Limb (tissue), 2 donors: ENCODE measurements at regions not wholly inside any gene's neighbourhood (a gene's known extent, or its start where the extent isn't known, plus 50 kb on each side); places are given as distances from the start of the nearest gene placed in this dataset.

Source experiments
- DNase-seq, 2 donors: peaks; one replicate each; pipeline ENCODE4 v3.0.0-alpha.2; 2016; ENCODE audit errors: extremely low spot score in 2 of 2

DNA sequence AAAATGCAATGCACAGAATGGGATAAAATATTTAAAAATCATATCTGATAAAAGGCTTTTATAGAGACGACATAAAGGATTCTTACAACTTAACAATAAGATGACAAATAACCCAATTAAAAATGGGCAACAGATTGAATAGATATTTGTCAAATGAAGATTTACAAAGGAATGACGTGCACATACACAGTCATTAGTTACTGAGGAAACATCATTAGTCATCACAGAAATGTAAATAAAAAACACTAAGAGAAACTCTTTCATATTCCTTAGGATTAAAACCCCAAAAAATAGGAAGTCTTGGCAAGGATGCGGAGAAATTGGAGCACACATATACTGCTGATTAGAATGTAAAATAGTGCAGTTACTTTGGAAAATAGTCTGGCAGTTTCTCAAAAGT is 1886.0 kb upstream of the CDH6 start:
- no peak for DNase-seq

DNA sequence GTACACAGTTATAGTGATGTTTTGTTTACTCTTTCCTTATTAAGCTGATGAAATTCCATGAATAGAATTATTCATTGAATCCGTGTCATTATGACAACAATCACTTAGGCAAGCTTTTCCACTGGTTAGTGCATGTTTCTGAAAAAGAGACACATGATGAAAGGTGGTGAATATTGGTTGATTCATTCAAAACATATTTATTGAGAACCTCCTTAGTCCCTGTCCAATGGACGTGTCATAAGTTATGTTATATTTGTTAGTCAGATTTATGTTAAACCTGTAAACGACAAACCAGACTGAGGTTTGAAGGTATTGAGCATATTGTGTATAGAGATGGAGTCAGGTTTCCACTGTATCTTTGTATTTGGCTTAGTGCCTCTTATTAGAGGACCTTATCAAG is 1888.9 kb upstream of the CDH6 start:
- DNase-seq: no peak

DNA sequence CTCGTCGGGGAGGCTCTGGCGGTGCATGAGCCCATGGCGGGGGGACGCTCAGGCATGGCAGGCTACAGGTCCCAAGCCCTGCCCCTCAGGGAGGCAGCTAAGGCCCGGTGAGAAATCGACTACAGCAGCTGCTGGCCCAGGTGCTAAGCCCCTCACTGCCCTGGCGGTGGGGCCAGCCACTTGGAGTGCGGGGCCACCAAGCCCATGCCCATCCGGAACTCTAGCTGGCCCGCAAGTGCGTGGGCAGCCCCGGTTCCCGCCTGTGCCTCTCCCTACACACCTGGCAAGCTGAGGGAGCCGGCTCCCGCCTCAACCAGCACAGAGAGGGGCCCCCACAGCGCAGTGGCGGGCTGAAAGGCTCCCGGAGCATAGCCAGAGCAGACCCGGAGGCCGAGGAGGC is 1896.9 kb upstream of the CDH6 start:
- no peak for DNase-seq

DNA sequence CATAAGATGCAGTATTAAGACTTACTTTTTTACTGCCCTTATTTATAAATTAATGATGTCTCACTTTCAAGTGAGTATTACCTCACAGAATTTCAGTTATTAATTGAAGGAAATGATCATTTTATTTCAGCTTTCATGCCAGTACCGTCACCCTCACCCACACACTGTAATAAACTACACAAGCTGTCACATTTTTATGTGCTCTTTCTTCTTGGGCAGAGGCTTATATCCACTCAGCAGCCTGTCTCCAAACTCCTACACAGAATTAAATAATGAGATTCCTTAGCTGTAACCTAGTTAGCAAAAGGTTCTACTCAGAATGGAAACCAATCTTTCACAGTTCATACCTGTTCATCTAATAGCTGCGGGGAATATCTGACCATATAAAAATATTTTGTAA is 1915.8 kb upstream of the CDH6 start:
- DNase-seq: no peak

DNA sequence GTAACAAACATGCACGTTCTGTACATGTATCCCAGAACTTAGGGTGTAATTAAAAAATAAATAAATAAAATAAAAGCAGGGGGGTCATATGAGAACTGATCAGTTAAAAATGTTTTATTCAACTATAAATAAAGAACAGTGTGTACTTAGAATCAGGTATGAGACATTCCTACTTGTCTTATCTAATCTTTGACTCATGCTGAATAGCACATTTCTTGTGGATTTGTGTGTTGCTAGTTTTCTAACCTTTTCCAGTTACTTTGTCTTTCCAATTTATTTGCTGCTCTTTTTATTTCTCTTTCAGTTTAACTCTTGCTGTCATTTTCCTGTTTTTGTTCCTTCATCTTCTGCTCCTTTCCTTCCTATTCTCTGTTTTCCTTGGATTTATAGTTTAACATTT is 1917.1 kb upstream of the CDH6 start:
- DNase-seq: no peak

DNA sequence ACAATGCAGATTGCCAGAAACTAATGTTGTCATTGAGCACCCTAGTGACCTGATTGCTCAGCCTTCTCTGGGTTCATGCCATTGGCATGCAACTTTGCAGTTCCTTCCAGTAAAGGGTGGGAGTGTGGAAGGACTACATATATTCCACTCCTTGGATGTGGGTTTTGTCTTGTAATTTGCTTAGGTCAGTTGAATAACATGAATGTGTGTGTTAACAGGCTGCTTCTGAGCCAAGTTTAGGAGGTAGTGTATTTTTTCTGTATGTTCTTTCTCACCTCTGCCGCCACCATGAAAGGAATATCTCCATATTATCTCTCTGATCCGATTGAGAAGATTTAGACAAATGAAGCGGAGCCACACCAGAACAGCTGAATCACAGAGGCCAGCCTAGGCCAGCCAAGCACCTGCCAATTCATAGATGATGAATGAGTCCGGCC is 1929.6 kb upstream of the CDH6 start:
- peak in 1 of 2 donors; percentile 4 for DNase-seq

DNA sequence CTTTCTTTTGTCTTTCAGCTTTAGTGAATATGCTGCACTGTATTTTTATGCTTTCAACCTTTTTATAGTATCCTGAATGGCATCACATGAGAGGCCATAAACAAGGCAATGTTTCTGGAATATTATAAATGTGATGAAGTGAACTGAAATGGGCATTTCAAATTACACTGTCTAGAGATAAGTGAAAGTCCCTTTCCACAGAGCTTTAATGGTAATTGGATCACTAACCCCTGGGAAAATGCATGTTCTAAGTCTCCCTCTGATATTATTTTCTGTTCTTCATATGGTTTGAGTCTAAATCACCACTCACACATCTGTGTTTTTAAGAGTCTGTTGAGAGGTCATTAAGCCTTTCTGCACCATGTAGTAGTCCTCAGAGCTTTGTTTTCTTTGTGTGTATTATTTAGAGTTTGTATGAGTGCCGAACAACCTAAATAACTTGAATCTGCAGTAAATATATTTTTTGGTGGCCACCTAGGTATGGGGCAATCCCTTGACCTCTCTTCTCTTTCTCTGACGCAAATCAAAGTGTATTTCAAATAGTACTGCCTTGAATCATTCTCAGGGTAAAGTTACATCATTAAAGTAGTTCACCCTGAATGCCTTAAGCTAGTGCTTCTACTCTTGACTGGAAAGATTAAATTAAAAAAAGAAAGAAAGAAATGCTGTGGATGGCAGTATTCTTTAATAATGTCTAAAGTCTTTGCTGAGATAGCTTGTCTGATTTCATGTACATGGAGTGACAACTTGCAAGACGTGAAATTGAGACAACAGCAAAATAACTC is 1931.0 kb upstream of the CDH6 start:
- DNase-seq: no peak

- DNase-seq: no peak
Measured at GRCh38 chr5:29261213-29261612, 1932.3 kb upstream of the CDH6 start.

GRCh38 chr5:29252390-29252789 is 1941.1 kb upstream of the CDH6 start:
- no peak for DNase-seq

GRCh38 chr5:29247346-29248028 is 1946.0 kb upstream of the CDH6 start:
- no peak for DNase-seq

DNA sequence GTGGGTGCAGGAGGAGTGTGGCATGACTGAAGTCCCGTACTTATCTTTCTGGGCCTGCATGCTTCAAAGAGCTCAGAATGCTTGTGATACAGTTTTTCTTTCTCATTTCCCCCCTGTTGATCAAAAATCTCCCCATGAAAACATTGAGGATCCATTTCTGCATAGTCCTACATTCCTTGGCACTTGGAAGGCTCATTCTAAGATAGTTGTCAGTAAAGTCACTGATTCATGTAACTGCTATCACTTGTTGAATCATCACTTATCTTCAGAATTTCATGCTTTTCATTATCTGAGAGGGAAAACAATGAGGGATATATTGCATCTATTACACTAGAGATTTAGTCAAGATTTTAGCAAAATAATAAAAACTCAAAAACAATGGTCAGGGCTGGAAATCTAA is 1953.1 kb upstream of the CDH6 start:
- no peak for DNase-seq

- DNase-seq: no peak
Measured at GRCh38 chr5:29239606-29240005, 1953.9 kb upstream of the CDH6 start.

DNA sequence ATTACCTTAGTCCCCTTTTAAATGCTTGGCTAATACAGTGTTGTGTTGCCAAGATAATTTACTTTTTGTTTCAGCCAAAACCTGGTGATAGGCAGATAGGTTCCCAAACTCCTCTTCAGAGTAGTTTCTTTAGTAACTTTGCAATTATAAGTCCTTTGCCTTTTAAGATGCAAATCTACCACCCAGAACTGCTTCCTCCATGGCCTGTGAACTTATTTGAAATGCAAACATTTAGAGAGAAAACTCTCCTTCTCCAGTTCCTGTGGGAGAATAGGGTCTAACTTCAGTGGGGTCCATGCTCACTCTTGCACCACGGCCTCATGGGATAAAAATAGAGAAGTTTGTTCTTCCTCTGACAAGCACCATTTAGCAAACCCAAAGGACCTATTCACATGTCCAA is 1955.4 kb upstream of the CDH6 start:
- no peak for DNase-seq

DNA sequence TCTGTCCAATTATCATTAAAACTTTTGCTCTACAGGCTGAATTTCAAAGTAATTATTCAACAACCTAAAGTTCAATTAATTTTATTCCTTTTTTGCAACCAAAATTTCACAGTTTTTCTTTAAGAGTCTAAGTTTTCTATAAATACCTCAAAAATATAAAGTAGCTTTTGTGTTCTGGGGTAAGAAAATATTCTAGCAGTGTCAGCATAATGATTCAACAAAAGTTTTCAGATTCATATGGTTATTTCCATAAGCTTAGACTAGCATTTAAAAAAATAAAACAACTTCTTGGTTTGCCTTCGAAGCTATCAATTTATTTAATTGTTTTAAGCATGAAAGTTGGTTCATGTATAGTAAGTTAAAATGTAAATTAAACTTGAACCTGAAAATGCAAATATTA is 1962.3 kb upstream of the CDH6 start:
- DNase-seq: no peak

DNA sequence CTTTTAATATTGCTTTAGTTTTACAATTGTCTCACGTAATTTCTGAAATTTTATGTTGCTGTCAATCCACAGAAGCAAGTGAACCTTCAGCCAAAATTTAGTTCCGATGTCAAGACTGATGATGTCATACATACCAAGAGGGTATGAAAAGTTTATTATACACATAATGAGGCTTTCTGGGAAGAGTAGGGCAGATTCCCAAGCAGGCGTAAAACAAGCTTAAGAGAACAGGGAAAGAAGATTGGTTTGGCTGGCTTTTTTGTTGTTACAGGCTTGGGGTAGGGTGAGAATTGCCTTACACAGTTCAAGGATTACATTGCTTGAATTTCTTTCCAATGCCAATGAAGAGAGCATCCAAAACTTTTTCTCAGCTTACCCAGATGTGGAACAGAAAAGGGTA is 1962.9 kb upstream of the CDH6 start:
- peak in 1 of 2 donors; percentile 65 for DNase-seq

DNA sequence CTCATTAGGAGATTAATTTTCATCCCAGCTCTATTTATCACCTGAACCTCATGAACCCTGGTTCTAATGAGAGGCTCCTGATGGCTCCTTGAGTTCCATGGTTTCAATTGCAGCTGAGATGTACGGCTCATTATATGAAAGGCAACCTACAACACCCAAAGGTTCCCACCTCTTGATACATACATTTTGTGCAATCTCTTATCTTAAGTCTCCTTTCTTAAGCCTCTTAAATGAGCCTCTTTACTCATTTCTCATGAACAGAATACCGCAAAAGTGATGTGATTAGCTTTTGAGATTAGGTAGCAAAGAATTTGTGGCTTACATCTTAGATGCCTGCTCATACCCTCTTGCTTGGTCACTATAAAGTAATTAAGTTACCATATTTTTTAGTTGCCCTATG is 1964.0 kb upstream of the CDH6 start:
- no peak for DNase-seq

DNA sequence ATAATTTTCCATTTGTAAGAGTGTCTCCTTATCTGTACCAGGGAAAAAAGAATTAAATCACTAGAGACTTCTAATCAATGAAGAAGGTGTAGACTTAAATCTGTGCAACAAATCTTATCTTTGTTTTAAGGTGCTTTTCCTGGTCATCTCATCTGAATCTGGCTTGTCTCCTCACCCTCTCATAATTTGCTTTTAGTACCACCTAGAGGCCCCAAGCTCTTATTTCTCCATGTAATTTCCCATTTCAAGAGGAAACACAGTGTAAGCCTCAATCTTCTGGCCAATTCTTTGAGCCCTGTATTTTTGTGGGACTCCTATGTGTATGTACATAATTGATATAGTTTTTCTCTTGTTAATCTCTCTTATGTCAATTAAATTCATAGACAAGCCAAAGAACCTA is 1975.3 kb upstream of the CDH6 start:
- DNase-seq: no peak

DNA sequence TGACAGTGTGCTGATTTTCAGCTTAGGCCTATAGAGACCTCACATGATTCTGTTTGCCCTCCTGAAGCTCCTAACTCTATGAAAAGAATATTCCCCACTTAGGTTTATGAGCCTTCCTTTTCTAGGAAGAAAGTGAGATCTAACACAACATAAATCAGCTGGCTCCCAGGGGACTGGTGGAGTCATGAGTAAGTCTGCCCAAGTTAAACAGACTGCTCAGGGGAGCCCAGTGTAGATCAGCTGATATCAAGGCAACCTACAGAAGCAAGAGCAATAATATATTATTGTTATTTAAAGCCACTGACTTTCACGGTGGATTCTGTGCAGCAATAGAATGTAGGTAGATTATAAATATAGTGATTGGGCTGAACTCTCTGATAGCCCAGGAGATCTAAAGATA is 1978.6 kb upstream of the CDH6 start:
- no peak for DNase-seq

DNA sequence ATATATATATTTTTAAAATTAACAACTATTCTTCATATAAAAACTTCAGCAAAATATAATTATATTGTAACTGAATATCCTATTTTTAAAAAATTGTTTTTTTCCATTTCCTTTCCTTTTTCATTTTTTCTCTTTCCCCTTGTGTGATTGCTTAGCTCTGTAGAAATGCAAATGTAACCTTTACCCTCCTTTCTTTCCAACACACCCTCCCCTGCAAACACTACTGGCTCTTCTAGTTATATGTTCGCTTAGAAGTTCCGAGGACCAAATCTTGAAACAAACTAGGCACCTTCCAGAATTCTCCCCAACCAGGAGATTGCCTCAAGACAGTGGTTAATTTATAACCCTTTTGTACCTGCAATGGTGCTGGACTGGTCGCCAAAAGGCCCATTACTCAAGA is 1980.0 kb upstream of the CDH6 start:
- no peak for DNase-seq

DNA sequence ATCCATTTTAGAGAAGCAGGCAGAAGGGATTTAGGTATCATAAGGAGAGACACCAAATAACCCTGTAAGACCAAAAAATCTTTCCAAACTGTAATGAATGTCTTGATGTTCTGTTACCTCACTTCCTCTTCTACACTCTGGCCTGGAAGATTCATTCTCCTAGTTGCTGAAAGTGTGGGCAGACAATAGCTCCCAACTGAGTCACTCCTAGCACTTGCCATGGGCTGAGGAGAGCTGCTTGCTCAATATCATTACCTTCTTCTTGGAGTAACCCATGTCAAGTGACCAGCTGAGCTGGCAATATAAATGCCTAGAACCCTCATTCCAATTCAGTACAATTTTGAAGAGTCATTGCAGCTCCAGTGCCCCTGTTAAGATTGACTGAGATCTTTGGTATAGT is 1985.5 kb upstream of the CDH6 start:
- DNase-seq: no peak

GRCh38 chr5:29203049-29203448 is 1990.4 kb upstream of the CDH6 start:
- no peak for DNase-seq

DNA sequence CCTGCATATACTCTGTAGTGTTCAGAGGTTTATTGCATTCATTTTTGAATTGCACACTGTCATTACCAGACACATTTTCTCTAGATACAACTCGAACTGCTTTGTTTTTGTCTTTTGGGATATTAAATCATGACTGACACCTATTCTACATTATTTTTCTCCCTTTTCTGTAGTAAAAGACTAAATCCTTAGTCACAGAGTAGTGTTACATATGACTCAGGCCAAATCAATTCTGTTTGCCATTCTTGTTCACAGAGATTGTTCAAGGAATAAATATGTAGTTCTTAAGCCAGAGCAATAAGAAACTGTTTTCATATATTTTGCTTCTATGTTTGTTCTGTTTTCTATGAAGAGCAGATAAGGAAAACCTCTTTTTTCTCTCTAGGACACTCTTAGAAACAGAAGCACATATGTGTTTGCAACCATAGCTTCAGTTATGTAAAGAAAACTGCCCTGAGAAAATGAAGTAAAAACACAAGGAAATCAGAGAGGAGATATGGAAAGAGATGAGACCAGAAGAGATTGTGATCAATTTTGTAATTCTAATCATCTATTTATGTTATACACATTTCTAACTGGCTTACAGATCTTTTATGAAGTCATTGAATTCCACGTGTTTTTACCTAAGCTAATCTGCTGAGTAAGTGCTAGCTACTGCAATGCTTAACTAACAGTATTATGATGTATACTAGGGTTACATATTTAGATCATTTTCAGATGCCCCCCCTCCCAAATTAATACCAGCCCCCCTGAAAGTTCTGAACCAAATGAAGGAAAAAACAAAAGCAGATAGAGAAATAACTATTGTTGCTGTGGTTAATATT is 1995.6 kb upstream of the CDH6 start:
- no peak for DNase-seq
